NCI-H2227 (cell line): ENCODE measurements at regions not wholly inside any gene's neighbourhood (a gene's known extent, or its start where the extent isn't known, plus 50 kb on each side); places are given as distances from the start of the nearest gene placed in this dataset.

Experiments used
- DNase-seq: peaks from one replicate; lab custom pipeline; 2025; ENCODE audit not compliant: unreplicated experiment; lab: John Stamatoyannopoulos, UW

- no peak for DNase-seq
These were observed 531.8 kb upstream of the TENM3 start for GRCh38 chr4:181711387-181711786.

GRCh38 chr4:181728305-181728966 is 514.8 kb upstream of the TENM3 start:
- DNase-seq, result no peak

- DNase-seq, result no peak
These were observed 511.3 kb upstream of the TENM3 start for GRCh38 chr4:181731900-181732299.

- no peak for DNase-seq
These were observed 505.5 kb upstream of the TENM3 start for GRCh38 chr4:181737744-181738143.

GRCh38 chr4:181739031-181739430 is 504.2 kb upstream of the TENM3 start:
- no peak for DNase-seq

GRCh38 chr4:181741513-181741912 is 501.7 kb upstream of the TENM3 start:
- no peak for DNase-seq

- no peak for DNase-seq
These were observed 497.1 kb upstream of the TENM3 start for GRCh38 chr4:181745933-181746625.

- DNase-seq, result no peak
These were observed 494.6 kb upstream of the TENM3 start for GRCh38 chr4:181748581-181748980.

- no peak for DNase-seq
These were observed 490.7 kb upstream of the TENM3 start for GRCh38 chr4:181752516-181752915.

- DNase-seq, result no peak
These were observed 490.0 kb upstream of the TENM3 start for GRCh38 chr4:181753207-181753606.

GRCh38 chr4:181755846-181756245 is 487.4 kb upstream of the TENM3 start:
- no peak for DNase-seq

GRCh38 chr4:181756451-181757095 is 486.6 kb upstream of the TENM3 start:
- no peak for DNase-seq

GRCh38 chr4:181757098-181757497 is 486.1 kb upstream of the TENM3 start:
- no peak for DNase-seq

GRCh38 chr4:181757910-181758660 is 485.1 kb upstream of the TENM3 start:
- peak; percentile 1 for DNase-seq

- no peak for DNase-seq
These were observed 482.6 kb upstream of the TENM3 start for GRCh38 chr4:181760560-181760959.

- no peak for DNase-seq
These were observed 482.0 kb upstream of the TENM3 start for GRCh38 chr4:181761156-181761555.

- DNase-seq, result no peak
These were observed 477.1 kb upstream of the TENM3 start for GRCh38 chr4:181766061-181766548.

GRCh38 chr4:181770971-181771370 is 472.2 kb upstream of the TENM3 start:
- no peak for DNase-seq

- DNase-seq, result no peak
These were observed 467.9 kb upstream of the TENM3 start for GRCh38 chr4:181775298-181775697.

GRCh38 chr4:181776264-181777054 is 466.7 kb upstream of the TENM3 start:
- no peak for DNase-seq

- no peak for DNase-seq
These were observed 465.7 kb upstream of the TENM3 start for GRCh38 chr4:181777518-181777917.
